SU-DHL-6 (cell line): ENCODE measurements at regions not wholly inside any gene's neighbourhood (a gene's known extent, or its start where the extent isn't known, plus 50 kb on each side); places are given as distances from the start of the nearest gene placed in this dataset.

Experiments
- CTCF ChIP-seq: fragments of 200-600 bp; sonication (generic); IDR thresholded peaks from one replicate; pipeline ENCODE4 v1.5.1; 2017; ENCODE audit warnings: antibody characterized with exemption, mild to moderate bottlenecking, low read length, moderate library complexity; ENCODE audit not compliant: insufficient read depth, poor library complexity, severe bottlenecking
- EZH2phosphoT487 ChIP-seq: fragments of 200-600 bp; sonication (generic), shearing (Covaris generic); conservative IDR thresholded peaks from 2 replicates; pipeline ENCODE4 v1.6.1; 2018; ENCODE audit warnings: mild to moderate bottlenecking, antibody characterized with exemption, low read length, moderate library complexity, mixed read lengths

- TF ChIP-seq CTCF: no peak
- TF ChIP-seq EZH2phosphoT487: no peak
Measured at GRCh38 chr2:183371545-183371944, 247.3 kb downstream of the NUP35 start.
